ENCODE measurements at regions not wholly inside any gene's neighbourhood (a gene's known extent, or its start where the extent isn't known, plus 50 kb on each side); places are given as distances from the start of the nearest gene placed in this dataset.
A peak's percentile ranks its signal among the peaks of the same experiment; 100 is the strongest.
"Not testable (repeated sequence)": the region's sequence is repeated elsewhere in the genome, so short reads cannot be mapped to it uniquely, and the experiment has no call there.

GRCh38 chr19:33866696-33867095 is 70.0 kb downstream of the KCTD15 start:
- Histone ChIP-seq H3K27ac (ENCODE audit: low read depth, low read length) (no peak overlapping the region), H3K27me3 (ENCODE audit: control insufficient read depth in 1 of 2, insufficient read depth in 2 of 2, low read length in 2 of 2) (no peaks in the 10 kb centered on the region), H3K9me3 (ENCODE audit: low read length) (no peaks in the 10 kb centered on the region), H3K4me3 (ENCODE audit: low read depth in 1 of 2, low read length in 2 of 2) (no peak overlapping the region), H3K4me1 (ENCODE audit: insufficient read depth, low read length) (peaks cover 9% of the 10 kb centered on the region), H3K9ac (ENCODE audit: low read length) (no peak overlapping the region), H3K36me3 (ENCODE audit: insufficient read depth, low read length) (no peaks in the 10 kb centered on the region)

- peak overlapping the region; percentile 60 for H3K27ac ChIP-seq (ENCODE audit: low read depth, low read length)
- H3K36me3 ChIP-seq (ENCODE audit: insufficient read depth, low read length) = no peaks in the 10 kb centered on the region
- H3K9ac ChIP-seq (ENCODE audit: low read length) = peak overlapping the region; percentile 37
- H3K27me3 ChIP-seq (ENCODE audit: control insufficient read depth in 1 of 2, insufficient read depth in 2 of 2, low read length in 2 of 2) = no peaks in the 10 kb centered on the region
- peaks cover 9% of the 10 kb centered on the region for H3K4me1 ChIP-seq (ENCODE audit: insufficient read depth, low read length)
- H3K4me3 ChIP-seq (ENCODE audit: low read depth in 1 of 2, low read length in 2 of 2) = peak overlapping the region; percentile 24 to 43
- H3K9me3 ChIP-seq (ENCODE audit: low read length) = no peaks in the 10 kb centered on the region
These were observed 71.5 kb downstream of the KCTD15 start for GRCh38 chr19:33868076-33868735.

- Histone ChIP-seq H3K9me3 (ENCODE audit: low read length) (no peaks in the 10 kb centered on the region), H3K36me3 (ENCODE audit: insufficient read depth, low read length) (no peaks in the 10 kb centered on the region), H3K4me3 (ENCODE audit: low read depth in 1 of 2, low read length in 2 of 2) (peak overlapping the region; percentile 24 to 43), H3K27me3 (ENCODE audit: control insufficient read depth in 1 of 2, insufficient read depth in 2 of 2, low read length in 2 of 2) (no peaks in the 10 kb centered on the region), H3K4me1 (ENCODE audit: insufficient read depth, low read length) (peaks cover 9% of the 10 kb centered on the region), H3K9ac (ENCODE audit: low read length) (no peak overlapping the region), H3K27ac (ENCODE audit: low read depth, low read length) (peak overlapping the region; percentile 60)
These were observed 72.2 kb downstream of the KCTD15 start for GRCh38 chr19:33868788-33869412.

DNA sequence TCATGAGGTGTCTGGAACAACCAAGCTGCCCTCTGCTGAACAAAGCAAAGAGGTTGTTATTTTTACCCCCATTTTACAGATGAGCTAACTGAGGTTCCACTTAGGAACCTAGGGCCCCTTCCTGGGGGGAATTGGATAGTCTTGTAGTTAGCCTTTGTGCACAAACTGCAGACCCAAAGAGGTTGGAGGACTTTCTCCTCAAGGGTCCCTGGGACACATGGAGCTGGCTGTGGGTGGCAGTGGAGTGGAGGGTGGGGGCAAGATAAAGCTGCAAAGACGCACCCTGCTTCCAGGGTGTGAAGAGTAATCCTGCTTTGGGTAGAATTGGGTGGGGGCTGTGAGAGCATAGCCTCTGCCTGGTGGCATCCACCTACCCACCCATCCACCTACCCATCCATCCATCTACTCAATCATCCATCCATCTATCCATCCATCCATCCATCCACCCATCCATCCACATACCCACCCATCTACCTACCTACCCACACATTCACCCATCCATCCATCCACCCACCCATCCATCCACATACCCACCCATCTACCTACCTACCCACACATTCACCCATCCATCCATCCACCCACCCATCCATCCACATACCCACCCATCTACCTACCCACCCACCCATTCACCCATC is 73.7 kb downstream of the KCTD15 start:
- not testable (repeated sequence) for H3K4me3 ChIP-seq (ENCODE audit: low read depth in 1 of 2, low read length in 2 of 2); H3K4me1 ChIP-seq (ENCODE audit: insufficient read depth, low read length)

DNA sequence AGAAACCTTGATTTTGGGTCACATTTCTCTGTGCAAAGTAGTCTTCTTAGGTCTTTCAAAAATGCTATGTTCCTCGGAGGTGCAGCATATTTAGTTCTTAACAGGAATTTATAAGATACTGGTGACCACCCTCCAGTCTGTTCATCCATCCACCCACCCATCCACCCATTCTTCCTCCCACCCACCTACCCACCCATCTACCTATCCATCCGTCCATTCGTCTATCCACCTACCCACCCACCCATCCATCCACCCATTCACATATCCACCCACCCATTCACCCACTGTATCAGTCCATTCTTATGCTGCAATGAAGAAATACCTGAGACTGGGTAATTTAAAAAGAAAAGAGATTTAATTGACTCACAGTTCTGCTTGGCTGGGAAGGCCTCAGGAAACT is 74.9 kb downstream of the KCTD15 start:
- H3K9ac ChIP-seq (ENCODE audit: low read length) = no peak overlapping the region
- no peak overlapping the region for H3K27ac ChIP-seq (ENCODE audit: low read depth, low read length)
- H3K4me3 ChIP-seq (ENCODE audit: low read depth in 1 of 2, low read length in 2 of 2) = no peak overlapping the region
- H3K9me3 ChIP-seq (ENCODE audit: low read length) = no peaks in the 10 kb centered on the region
- H3K36me3 ChIP-seq (ENCODE audit: insufficient read depth, low read length) = no peaks in the 10 kb centered on the region
- peaks cover 9% of the 10 kb centered on the region for H3K4me1 ChIP-seq (ENCODE audit: insufficient read depth, low read length)
- H3K27me3 ChIP-seq (ENCODE audit: control insufficient read depth in 1 of 2, insufficient read depth in 2 of 2, low read length in 2 of 2) = no peaks in the 10 kb centered on the region

More for the DNA sequence above, 73.7 kb downstream of the KCTD15 start:
- not testable (repeated sequence) for H3K27me3 ChIP-seq (ENCODE audit: control insufficient read depth in 1 of 2, insufficient read depth in 2 of 2, low read length in 2 of 2); H3K27ac ChIP-seq (ENCODE audit: low read depth, low read length); H3K36me3 ChIP-seq (ENCODE audit: insufficient read depth, low read length); H3K9me3 ChIP-seq (ENCODE audit: low read length); H3K9ac ChIP-seq (ENCODE audit: low read length)

- Histone ChIP-seq H3K27ac (ENCODE audit: low read depth, low read length) (no peak overlapping the region), H3K27me3 (ENCODE audit: control insufficient read depth in 1 of 2, insufficient read depth in 2 of 2, low read length in 2 of 2) (no peaks in the 10 kb centered on the region), H3K9me3 (ENCODE audit: low read length) (no peaks in the 10 kb centered on the region), H3K36me3 (ENCODE audit: insufficient read depth, low read length) (no peaks in the 10 kb centered on the region), H3K4me1 (ENCODE audit: insufficient read depth, low read length) (peaks cover 7% of the 10 kb centered on the region), H3K9ac (ENCODE audit: low read length) (no peak overlapping the region), H3K4me3 (ENCODE audit: low read depth in 1 of 2, low read length in 2 of 2) (no peak overlapping the region)
These were observed 76.0 kb downstream of the KCTD15 start for GRCh38 chr19:33872445-33873320.

DNA sequence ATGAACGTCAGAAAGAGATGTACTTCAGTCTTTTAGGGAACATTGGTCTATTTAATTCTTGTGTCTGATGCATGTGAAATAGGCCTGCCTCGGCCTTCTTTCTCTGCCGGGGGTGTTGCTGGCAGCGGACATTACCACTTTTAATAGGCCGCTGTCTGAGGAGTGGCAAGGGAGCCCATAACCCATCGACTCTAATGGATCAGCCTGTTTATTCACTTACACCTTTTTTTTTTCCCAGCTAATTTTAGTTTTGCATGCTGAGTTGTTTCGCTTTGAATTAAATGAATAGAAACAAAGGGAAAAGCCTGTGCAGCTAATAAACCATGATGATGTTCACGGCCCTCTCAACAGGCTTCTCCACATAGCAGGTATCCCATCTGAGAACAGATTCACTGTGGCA is 78.4 kb downstream of the KCTD15 start:
- Histone ChIP-seq H3K4me1 (ENCODE audit: insufficient read depth, low read length) (no peaks in the 10 kb centered on the region), H3K9me3 (ENCODE audit: low read length) (no peaks in the 10 kb centered on the region), H3K36me3 (ENCODE audit: insufficient read depth, low read length) (no peaks in the 10 kb centered on the region), H3K9ac (ENCODE audit: low read length) (no peak overlapping the region), H3K27ac (ENCODE audit: low read depth, low read length) (no peak overlapping the region), H3K4me3 (ENCODE audit: low read depth in 1 of 2, low read length in 2 of 2) (no peak overlapping the region), H3K27me3 (ENCODE audit: control insufficient read depth in 1 of 2, insufficient read depth in 2 of 2, low read length in 2 of 2) (no peaks in the 10 kb centered on the region)

DNA sequence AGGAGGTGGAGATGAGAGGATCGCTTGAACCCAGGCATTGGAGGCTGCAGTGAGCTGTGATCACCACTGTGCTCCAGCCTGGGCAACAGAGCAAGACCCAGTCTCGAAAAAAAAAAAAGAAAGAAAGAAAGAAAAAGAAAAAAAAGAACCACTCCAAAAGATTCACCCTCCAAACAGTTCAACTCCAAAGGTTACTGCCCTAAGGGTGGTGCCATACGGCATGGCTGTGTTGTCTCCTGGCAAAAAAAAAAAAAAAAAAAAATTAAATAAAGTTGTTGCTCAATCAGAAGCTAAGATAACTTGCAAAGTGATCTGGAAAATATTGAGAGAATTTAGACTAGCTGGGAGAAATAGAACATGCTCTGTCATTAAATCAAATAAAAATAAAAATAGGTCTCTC is 79.5 kb downstream of the KCTD15 start:
- no peaks in the 10 kb centered on the region for H3K36me3 ChIP-seq (ENCODE audit: insufficient read depth, low read length)
- H3K4me1 ChIP-seq (ENCODE audit: insufficient read depth, low read length) = no peaks in the 10 kb centered on the region
- H3K4me3 ChIP-seq (ENCODE audit: low read depth in 1 of 2, low read length in 2 of 2) = no peak overlapping the region
- H3K9ac ChIP-seq (ENCODE audit: low read length) = no peak overlapping the region
- no peaks in the 10 kb centered on the region for H3K27me3 ChIP-seq (ENCODE audit: control insufficient read depth in 1 of 2, insufficient read depth in 2 of 2, low read length in 2 of 2)
- no peak overlapping the region for H3K27ac ChIP-seq (ENCODE audit: low read depth, low read length)
- no peaks in the 10 kb centered on the region for H3K9me3 ChIP-seq (ENCODE audit: low read length)

DNA sequence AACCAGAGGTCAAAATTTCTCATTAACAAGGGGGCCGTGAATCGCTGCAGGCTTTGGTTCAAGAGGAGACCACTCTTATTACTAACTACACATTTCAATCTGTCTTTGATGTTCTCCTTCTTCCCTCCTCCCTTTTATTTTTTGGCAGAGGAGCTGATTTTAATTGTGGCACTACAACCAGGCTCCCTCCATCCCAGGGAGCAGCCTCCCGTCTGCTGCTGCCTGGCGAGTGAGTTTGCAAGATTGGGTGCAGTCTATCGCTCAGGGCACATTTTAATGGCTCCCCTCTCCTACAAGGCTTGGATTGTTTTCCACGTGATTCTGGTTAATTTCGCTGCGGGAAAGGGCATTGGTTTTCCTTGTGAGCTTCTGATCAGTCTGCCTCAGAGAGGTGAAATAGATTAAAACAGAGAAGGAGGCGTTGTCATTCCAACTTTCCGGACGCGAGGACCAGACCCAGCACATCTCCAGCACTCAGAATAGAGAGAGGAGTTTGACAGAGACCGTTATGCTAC is 81.4 kb downstream of the KCTD15 start:
- H3K4me1 ChIP-seq (ENCODE audit: insufficient read depth, low read length) = no peaks in the 10 kb centered on the region
- no peak overlapping the region for H3K4me3 ChIP-seq (ENCODE audit: low read depth in 1 of 2, low read length in 2 of 2)
- H3K9ac ChIP-seq (ENCODE audit: low read length) = no peak overlapping the region
- H3K9me3 ChIP-seq (ENCODE audit: low read length) = no peaks in the 10 kb centered on the region
- H3K36me3 ChIP-seq (ENCODE audit: insufficient read depth, low read length) = no peaks in the 10 kb centered on the region
- H3K27me3 ChIP-seq (ENCODE audit: control insufficient read depth in 1 of 2, insufficient read depth in 2 of 2, low read length in 2 of 2) = no peaks in the 10 kb centered on the region
- no peak overlapping the region for H3K27ac ChIP-seq (ENCODE audit: low read depth, low read length)

- H3K27ac ChIP-seq (ENCODE audit: low read depth, low read length) = no peak overlapping the region
- no peak overlapping the region for H3K4me3 ChIP-seq (ENCODE audit: low read depth in 1 of 2, low read length in 2 of 2)
- no peaks in the 10 kb centered on the region for H3K36me3 ChIP-seq (ENCODE audit: insufficient read depth, low read length)
- H3K9me3 ChIP-seq (ENCODE audit: low read length) = no peaks in the 10 kb centered on the region
- H3K9ac ChIP-seq (ENCODE audit: low read length) = no peak overlapping the region
- H3K4me1 ChIP-seq (ENCODE audit: insufficient read depth, low read length) = no peaks in the 10 kb centered on the region
- no peaks in the 10 kb centered on the region for H3K27me3 ChIP-seq (ENCODE audit: control insufficient read depth in 1 of 2, insufficient read depth in 2 of 2, low read length in 2 of 2)
These were observed 82.5 kb downstream of the KCTD15 start for GRCh38 chr19:33878910-33879810.

All from muscle layer of colon (tissue), 2 donors.